MM.1S (cell line): ENCODE measurements at regions not wholly inside any gene's neighbourhood (a gene's known extent, or its start where the extent isn't known, plus 50 kb on each side); places are given as distances from the start of the nearest gene placed in this dataset.

ENCODE experiments used
- DNase-seq: peaks from one replicate; pipeline ENCODE4 v3.0.0-alpha.2; 2015
- H2AFZ ChIP-seq: fragments of 300-600 bp; sonication (generic); 2 replicates; pipeline ENCODE4 v1.6.0; 2016; ENCODE audit warnings: antibody characterized with exemption, low read length
- H3F3A ChIP-seq: fragments of 300-600 bp; sonication (generic); 2 replicates; pipeline ENCODE4 v1.6.1; 2016; ENCODE audit warnings: mild to moderate bottlenecking, antibody characterized with exemption, low read length, moderate library complexity, mixed read lengths; ENCODE audit not compliant: insufficient read depth
- H3K27ac ChIP-seq: fragments of 300-600 bp; sonication (generic); 2 replicates; pipeline ENCODE4 v1.5.1; 2016; ENCODE audit warnings: mild to moderate bottlenecking, low read length
- H3K27me3 ChIP-seq: fragments of 300-600 bp; sonication (generic); replicated peaks from 2 replicates; pipeline ENCODE4 v1.6.0; 2016; ENCODE audit warnings: low read length; ENCODE audit not compliant: insufficient read depth
- H3K36me3 ChIP-seq: fragments of 300-600 bp; sonication (generic); replicated peaks from 2 replicates; pipeline ENCODE4 v1.6.1; 2016; ENCODE audit warnings: mild to moderate bottlenecking, low read length, mixed read lengths; ENCODE audit not compliant: insufficient read depth
- H3K4me1 ChIP-seq: fragments of 300-600 bp; sonication (generic); 2 replicates; pipeline ENCODE4 v1.6.1; 2016; ENCODE audit warnings: low read length, mixed read lengths
- H3K4me2 ChIP-seq: fragments of 300-600 bp; sonication (generic); 2 replicates; pipeline ENCODE4 v1.6.0; 2016; ENCODE audit warnings: low read depth, low read length
- H3K4me3 ChIP-seq: fragments of 300-600 bp; sonication (generic); 2 replicates; pipeline ENCODE4 v1.5.1; 2016; ENCODE audit warnings: low read length, mixed read lengths
- H3K79me2 ChIP-seq: fragments of 300-600 bp; sonication (generic); 2 replicates; pipeline ENCODE4 v1.6.1; 2016; ENCODE audit warnings: mixed run types, low read length, mixed read lengths
- H3K9ac ChIP-seq: fragments of 300-600 bp; sonication (generic); 2 replicates; pipeline ENCODE4 v1.6.1; 2016; ENCODE audit warnings: low read length, mixed read lengths
- H3K9me2 ChIP-seq: fragments of 300-600 bp; sonication (generic); replicated peaks from 2 replicates; pipeline ENCODE4 v1.6.1; 2016; ENCODE audit warnings: mild to moderate bottlenecking, low read length, mixed read lengths; ENCODE audit not compliant: insufficient read depth
- H3K9me3 ChIP-seq: fragments of 300-600 bp; sonication (generic); replicated peaks from 2 replicates; pipeline ENCODE4 v1.6.1; 2016; ENCODE audit warnings: mild to moderate bottlenecking, low read length, mixed read lengths; ENCODE audit not compliant: insufficient read depth
- H4K20me1 ChIP-seq: fragments of 300-600 bp; sonication (generic); 2 replicates; pipeline ENCODE4 v1.6.1; 2016; ENCODE audit warnings: mild to moderate bottlenecking, low read length, moderate library complexity, mixed read lengths; ENCODE audit not compliant: insufficient read depth
- EZH2 ChIP-seq: fragments of 300-600 bp; sonication (generic); optimal IDR thresholded peaks from 2 replicates; pipeline ENCODE3; 2017; ENCODE audit warnings: low read depth, mild to moderate bottlenecking, antibody characterized with exemption, low read length, mixed read lengths
- EZH2phosphoT487 ChIP-seq: fragments of 300-600 bp; sonication (generic); IDR thresholded peaks from 2 replicates; pipeline ENCODE4 v1.6.1; 2018; ENCODE audit warnings: antibody characterized with exemption, low read length
- TF ChIP-seq, protein P1 (sequence below): fragments of 300-600 bp; sonication (generic); IDR thresholded peaks from 2 replicates; pipeline ENCODE4 v1.5.1; 2016; ENCODE audit warnings: antibody characterized with exemption, low read length, mixed read lengths

DNA sequence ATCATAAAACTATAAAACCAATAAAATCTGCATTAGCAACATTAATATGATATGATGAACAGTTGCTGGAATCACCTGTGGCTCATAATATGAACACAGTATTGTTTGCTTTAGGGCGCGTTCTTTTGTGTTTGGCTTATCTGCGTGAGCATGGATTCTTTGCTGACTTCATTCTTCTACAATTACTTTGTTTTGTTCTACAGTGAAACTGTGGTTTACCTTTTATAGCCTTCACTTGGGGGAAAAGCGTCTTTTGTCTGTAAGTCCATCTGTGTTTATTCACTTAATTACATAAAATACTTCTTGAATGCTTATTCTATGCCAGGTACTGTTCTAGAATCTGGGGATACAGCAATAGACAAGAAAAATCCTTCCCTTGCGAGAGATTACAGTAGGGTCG lies 74.0 kb upstream of the SEC11C start:
- no peaks in the 10 kb centered on the region for H3K9me2 ChIP-seq
- H4K20me1 ChIP-seq: no peaks in the 10 kb centered on the region
- H3K27ac ChIP-seq: no peak overlapping the region
- H3K27me3 ChIP-seq: no peaks in the 10 kb centered on the region
- peaks cover 10% of the 10 kb centered on the region for H3K4me1 ChIP-seq
- H3K4me2 ChIP-seq: no peak overlapping the region
- H3K4me3 ChIP-seq: no peak overlapping the region
- H3F3A ChIP-seq: 0 out of 2 replicates have a peak, but pooled peaks cover 3% of the 10 kb centered on the region
- no peak for DNase-seq
- no peak overlapping the region for H3K9ac ChIP-seq
- no peaks in the 10 kb centered on the region for H3K9me3 ChIP-seq
- no peak overlapping the region for H2AFZ ChIP-seq
- H3K79me2 ChIP-seq: no peaks in the 10 kb centered on the region
- H3K36me3 ChIP-seq: no peaks in the 10 kb centered on the region
- no peak for TF ChIP-seq EZH2phosphoT487
- TF ChIP-seq, protein P1, sequence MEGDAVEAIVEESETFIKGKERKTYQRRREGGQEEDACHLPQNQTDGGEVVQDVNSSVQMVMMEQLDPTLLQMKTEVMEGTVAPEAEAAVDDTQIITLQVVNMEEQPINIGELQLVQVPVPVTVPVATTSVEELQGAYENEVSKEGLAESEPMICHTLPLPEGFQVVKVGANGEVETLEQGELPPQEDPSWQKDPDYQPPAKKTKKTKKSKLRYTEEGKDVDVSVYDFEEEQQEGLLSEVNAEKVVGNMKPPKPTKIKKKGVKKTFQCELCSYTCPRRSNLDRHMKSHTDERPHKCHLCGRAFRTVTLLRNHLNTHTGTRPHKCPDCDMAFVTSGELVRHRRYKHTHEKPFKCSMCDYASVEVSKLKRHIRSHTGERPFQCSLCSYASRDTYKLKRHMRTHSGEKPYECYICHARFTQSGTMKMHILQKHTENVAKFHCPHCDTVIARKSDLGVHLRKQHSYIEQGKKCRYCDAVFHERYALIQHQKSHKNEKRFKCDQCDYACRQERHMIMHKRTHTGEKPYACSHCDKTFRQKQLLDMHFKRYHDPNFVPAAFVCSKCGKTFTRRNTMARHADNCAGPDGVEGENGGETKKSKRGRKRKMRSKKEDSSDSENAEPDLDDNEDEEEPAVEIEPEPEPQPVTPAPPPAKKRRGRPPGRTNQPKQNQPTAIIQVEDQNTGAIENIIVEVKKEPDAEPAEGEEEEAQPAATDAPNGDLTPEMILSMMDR: no peak
- TF ChIP-seq EZH2: no peak

DNA sequence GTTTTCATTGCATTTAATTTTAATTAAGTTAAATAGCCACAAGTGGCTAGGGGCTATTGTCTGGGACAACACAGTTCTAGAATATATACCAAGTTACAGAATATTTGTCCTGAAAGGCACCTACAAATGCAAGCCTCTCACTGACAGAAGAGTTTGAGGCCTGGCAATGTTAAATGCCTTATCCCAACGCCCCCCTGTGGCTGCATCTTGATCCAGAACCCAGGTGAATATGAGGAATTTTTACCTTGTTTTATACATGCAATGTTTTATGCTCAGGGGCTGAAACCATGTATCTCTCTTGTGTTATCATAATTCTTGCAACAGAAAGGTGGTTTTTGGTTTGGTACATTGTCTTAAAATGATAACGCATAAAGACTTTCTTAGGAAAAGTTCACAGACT lies 71.8 kb upstream of the SEC11C start:
- Histone ChIP-seq H3K36me3 (no peaks in the 10 kb centered on the region), H3K9ac (no peak overlapping the region), H3K9me2 (no peaks in the 10 kb centered on the region), H3K4me2 (no peak overlapping the region), H3K27ac (no peak overlapping the region), H3K4me3 (no peak overlapping the region), H3K4me1 (peaks cover 10% of the 10 kb centered on the region), H3K79me2 (no peaks in the 10 kb centered on the region), H2AFZ (no peak overlapping the region), H3K27me3 (no peaks in the 10 kb centered on the region), H3K9me3 (no peaks in the 10 kb centered on the region), H3F3A (0 out of 2 replicates have a peak, but pooled peaks cover 3% of the 10 kb centered on the region), H4K20me1 (no peaks in the 10 kb centered on the region)
- no peak for TF ChIP-seq EZH2phosphoT487
- TF ChIP-seq, protein P1: peak; percentile 65
- peak; percentile 48 for DNase-seq

DNA sequence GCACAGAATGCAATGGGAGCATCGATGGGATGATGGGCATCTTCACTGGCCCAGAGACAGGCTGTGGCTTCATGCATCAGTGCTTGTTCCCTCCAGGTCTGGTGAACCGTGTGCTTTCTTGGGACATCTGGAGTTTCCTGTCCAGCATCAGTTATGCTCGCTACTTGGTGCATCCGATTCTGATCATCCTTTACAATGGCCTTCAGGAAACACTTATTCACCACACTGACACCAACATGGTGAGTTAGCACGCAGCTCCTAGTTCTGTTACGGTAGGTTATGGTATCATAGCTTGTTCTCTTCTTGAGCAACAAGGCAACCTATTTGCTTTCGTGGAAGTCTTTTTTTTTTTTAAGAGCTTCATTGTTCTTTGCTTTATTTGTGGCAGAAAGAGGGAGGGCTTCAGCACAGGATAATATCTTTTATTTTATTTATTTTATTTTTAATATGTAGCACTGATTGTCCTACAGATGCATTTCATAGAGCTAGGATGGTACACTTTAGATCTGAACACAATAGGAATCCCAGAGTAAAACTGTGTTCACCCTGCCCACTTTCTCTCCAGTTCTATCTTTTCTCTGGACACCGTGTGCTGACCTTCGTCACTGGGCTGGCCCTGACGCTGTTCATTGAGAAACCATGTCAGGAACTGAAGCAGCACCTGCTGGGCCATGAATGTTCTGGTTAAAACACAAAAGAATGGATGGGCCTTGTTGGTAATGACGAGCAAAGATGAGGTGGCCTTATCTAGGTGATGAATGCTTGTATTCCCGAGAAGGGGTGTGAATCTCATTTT lies 71.2 kb upstream of the SEC11C start:
- Histone ChIP-seq H3K79me2 (no peaks in the 10 kb centered on the region), H3K27me3 (no peaks in the 10 kb centered on the region), H3K9me2 (no peaks in the 10 kb centered on the region), H4K20me1 (no peaks in the 10 kb centered on the region), H3K4me1 (peaks cover 6% of the 10 kb centered on the region), H3K36me3 (no peaks in the 10 kb centered on the region), H3F3A (0 out of 2 replicates have a peak, but pooled peaks cover 3% of the 10 kb centered on the region), H2AFZ (no peak overlapping the region), H3K27ac (no peak overlapping the region), H3K9ac (no peak overlapping the region), H3K4me2 (no peak overlapping the region), H3K4me3 (no peak overlapping the region), H3K9me3 (no peaks in the 10 kb centered on the region)
- TF ChIP-seq, protein P1: no peak; the same call in 1 of the 2 replicates
- no peak for TF ChIP-seq EZH2phosphoT487
- no peak for TF ChIP-seq EZH2
- no peak for DNase-seq
